Astrocyte of the cerebellum (primary cell): ENCODE measurements at regions not wholly inside any gene's neighbourhood (a gene's known extent, or its start where the extent isn't known, plus 50 kb on each side); places are given as distances from the start of the nearest gene placed in this dataset.

Experiments
- DNase-seq: peaks from one replicate; pipeline ENCODE4 v3.0.0-alpha.2; 2011; ENCODE audit warnings: low read depth
- H3K4me3 ChIP-seq: 2 replicates; pipeline ENCODE4 v1.5.1; 2011; ENCODE audit warnings: mild to moderate bottlenecking, low read depth, low read length, moderate library complexity
- CTCF ChIP-seq: IDR thresholded peaks from 2 replicates; pipeline ENCODE4 v1.5.1; 2012; ENCODE audit warnings: low read length, low read depth, moderate library complexity, mild to moderate bottlenecking; ENCODE audit errors: missing control alignments
- in situ Hi-C: cut with HindIII; loops from 2 replicates; pipeline ENCODE4 v1.10.0; 2017; ENCODE audit warnings: low sequenced_read_pairs

- in situ Hi-C loops, result no loop called here
- TF ChIP-seq CTCF, result no peak
- DNase-seq, result no peak
- no peak overlapping the region for H3K4me3 ChIP-seq
Measured at GRCh38 chr2:156673333-156673615, 237.1 kb downstream of the GPD2 start.

DNA sequence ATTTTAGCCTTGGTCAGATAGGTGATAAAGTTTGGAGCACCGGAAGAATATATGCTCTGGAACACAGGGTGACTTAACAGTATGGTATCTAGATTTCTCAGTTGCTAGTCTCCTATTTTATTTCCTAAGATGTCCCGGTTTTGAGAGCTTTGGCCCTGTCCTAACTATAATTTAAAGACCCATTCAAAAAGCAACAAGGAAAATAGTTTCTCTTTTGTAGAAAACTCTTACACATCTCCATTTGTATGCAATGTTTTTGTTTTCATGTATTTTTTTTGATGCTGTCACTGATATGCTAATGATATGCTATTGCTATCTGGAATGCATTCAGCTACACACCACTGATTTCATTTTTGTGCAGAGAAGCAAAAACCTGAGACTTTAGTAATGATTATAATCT, 237.8 kb downstream of the GPD2 start:
- no peak overlapping the region for H3K4me3 ChIP-seq
- TF ChIP-seq CTCF, result no peak
- in situ Hi-C loops, result no loop called here
- no peak for DNase-seq

- DNase-seq, result no peak
- no peak overlapping the region for H3K4me3 ChIP-seq
- in situ Hi-C loops, result no loop called here
- no peak for TF ChIP-seq CTCF
Measured at GRCh38 chr2:156675896-156676295, 239.7 kb downstream of the GPD2 start.

DNA sequence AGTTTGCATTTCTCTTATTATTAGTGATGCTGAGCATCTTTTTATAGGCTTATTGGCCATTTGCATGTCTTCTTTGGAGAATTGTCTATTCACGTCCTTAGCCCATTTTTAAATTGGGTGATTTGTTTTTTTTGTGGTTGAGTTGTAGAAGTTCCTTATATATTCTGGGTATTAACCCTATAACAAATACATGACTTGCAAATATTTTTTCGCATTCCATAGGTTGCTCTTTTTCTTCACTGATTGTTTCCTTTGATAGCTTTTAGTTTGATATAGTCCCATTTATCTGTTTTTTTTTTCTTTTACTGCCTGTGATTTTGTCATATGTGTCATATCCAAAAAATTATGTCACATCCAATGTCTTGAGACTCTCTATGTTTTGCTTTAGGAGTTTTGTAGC, 243.6 kb downstream of the GPD2 start:
- no peak for TF ChIP-seq CTCF
- in situ Hi-C loops, result no loop called here
- DNase-seq, result no peak
- H3K4me3 ChIP-seq, result no peak overlapping the region

- DNase-seq, result no peak
- in situ Hi-C loops, result no loop called here
- no peak for TF ChIP-seq CTCF
- no peak overlapping the region for H3K4me3 ChIP-seq
Measured at GRCh38 chr2:156680266-156680665, 244.1 kb downstream of the GPD2 start.

GRCh38 chr2:156687126-156687525, 250.9 kb downstream of the GPD2 start:
- in situ Hi-C loops, result no loop called here
- DNase-seq, result no peak
- H3K4me3 ChIP-seq, result no peak overlapping the region
- no peak for TF ChIP-seq CTCF

DNA sequence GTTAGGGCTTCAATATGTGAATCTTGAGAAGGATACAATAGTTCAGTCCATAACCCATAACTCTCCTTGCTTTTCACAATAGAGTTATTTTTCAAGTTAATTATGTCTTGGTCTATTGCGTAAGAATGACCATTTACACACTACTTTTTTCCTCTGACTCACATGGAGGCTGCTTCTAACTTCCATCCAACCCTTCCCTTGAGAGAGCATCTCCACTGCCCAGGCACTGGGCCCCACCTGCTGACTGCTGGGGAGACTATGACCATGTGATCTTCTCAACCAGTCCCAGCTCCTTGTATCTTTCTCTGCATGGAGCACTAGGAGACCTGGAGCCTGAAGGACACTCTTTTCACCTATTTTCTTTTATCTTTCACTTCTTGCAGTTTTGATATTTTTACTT, 251.5 kb downstream of the GPD2 start:
- in situ Hi-C loops, result no loop called here
- H3K4me3 ChIP-seq, result no peak overlapping the region
- no peak for DNase-seq
- TF ChIP-seq CTCF, result no peak
